ENCODE measurements at regions not wholly inside any gene's neighbourhood (a gene's known extent, or its start where the extent isn't known, plus 50 kb on each side); places are given as distances from the start of the nearest gene placed in this dataset.

- DNase-seq (ENCODE audit: low read depth): no peak
Observed at GRCh38 chr17:36816214-36816906, 120.9 kb upstream of the LHX1 start.

GRCh38 chr17:36816907-36817288 is 120.4 kb upstream of the LHX1 start:
- DNase-seq (ENCODE audit: low read depth): no peak

GRCh38 chr17:36817483-36818048 is 119.7 kb upstream of the LHX1 start:
- no peak for DNase-seq (ENCODE audit: low read depth)

GRCh38 chr17:36818134-36818825 is 119.0 kb upstream of the LHX1 start:
- DNase-seq (ENCODE audit: low read depth): no peak

- DNase-seq (ENCODE audit: low read depth): no peak
Observed at GRCh38 chr17:36823850-36824677, 113.2 kb upstream of the LHX1 start.

GRCh38 chr17:36824678-36825101 is 112.6 kb upstream of the LHX1 start:
- DNase-seq (ENCODE audit: low read depth): no peak

- no peak for DNase-seq (ENCODE audit: low read depth)
Observed at GRCh38 chr17:36825113-36825512, 112.2 kb upstream of the LHX1 start.

GRCh38 chr17:36825521-36825920 is 111.8 kb upstream of the LHX1 start:
- DNase-seq (ENCODE audit: low read depth): no peak

GRCh38 chr17:36825951-36826350 is 111.3 kb upstream of the LHX1 start:
- DNase-seq (ENCODE audit: low read depth): no peak

GRCh38 chr17:36827081-36827480 is 110.2 kb upstream of the LHX1 start:
- no peak for DNase-seq (ENCODE audit: low read depth)

- DNase-seq (ENCODE audit: low read depth): no peak
Observed at GRCh38 chr17:36829676-36830075, 107.6 kb upstream of the LHX1 start.

- DNase-seq (ENCODE audit: low read depth): no peak
Observed at GRCh38 chr17:36833279-36833678, 104.0 kb upstream of the LHX1 start.

GRCh38 chr17:36835036-36835435 is 102.2 kb upstream of the LHX1 start:
- no peak for DNase-seq (ENCODE audit: low read depth)

GRCh38 chr17:36837195-36837938 is 99.9 kb upstream of the LHX1 start:
- DNase-seq (ENCODE audit: low read depth): no peak

- no peak for DNase-seq (ENCODE audit: low read depth)
Observed at GRCh38 chr17:36837939-36838272, 99.4 kb upstream of the LHX1 start.

- no peak for DNase-seq (ENCODE audit: low read depth)
Observed at GRCh38 chr17:36839256-36839655, 98.0 kb upstream of the LHX1 start.

GRCh38 chr17:36840796-36841195 is 96.5 kb upstream of the LHX1 start:
- DNase-seq (ENCODE audit: low read depth): no peak

- DNase-seq (ENCODE audit: low read depth): no peak
Observed at GRCh38 chr17:36842231-36842819, 95.0 kb upstream of the LHX1 start.

GRCh38 chr17:36842963-36843558 is 94.2 kb upstream of the LHX1 start:
- DNase-seq (ENCODE audit: low read depth): no peak

GRCh38 chr17:36844013-36844412 is 93.3 kb upstream of the LHX1 start:
- DNase-seq (ENCODE audit: low read depth): no peak

- DNase-seq (ENCODE audit: low read depth): no peak
Observed at GRCh38 chr17:36844601-36845000, 92.7 kb upstream of the LHX1 start.

Data from activated gamma-delta T cell treated with anti-CD3 and anti-CD28 coated beads, Interleukin-2, amount 50 U/mL, for 16 hours (primary cell).